ENCODE measurements at regions not wholly inside any gene's neighbourhood (a gene's known extent, or its start where the extent isn't known, plus 50 kb on each side); places are given as distances from the start of the nearest gene placed in this dataset.
"Not testable (repeated sequence)": the region's sequence is repeated elsewhere in the genome, so short reads cannot be mapped to it uniquely, and the experiment has no call there.

GRCh38 chr7:86002858-86003257 lies 640.9 kb upstream of the GRM3 start:
- no peak for DNase-seq

- DNase-seq = no peak
Observed at GRCh38 chr7:85997515-85997914, 646.2 kb upstream of the GRM3 start.

- DNase-seq = no peak
Observed at GRCh38 chr7:85995101-85995500, 648.6 kb upstream of the GRM3 start.

DNA sequence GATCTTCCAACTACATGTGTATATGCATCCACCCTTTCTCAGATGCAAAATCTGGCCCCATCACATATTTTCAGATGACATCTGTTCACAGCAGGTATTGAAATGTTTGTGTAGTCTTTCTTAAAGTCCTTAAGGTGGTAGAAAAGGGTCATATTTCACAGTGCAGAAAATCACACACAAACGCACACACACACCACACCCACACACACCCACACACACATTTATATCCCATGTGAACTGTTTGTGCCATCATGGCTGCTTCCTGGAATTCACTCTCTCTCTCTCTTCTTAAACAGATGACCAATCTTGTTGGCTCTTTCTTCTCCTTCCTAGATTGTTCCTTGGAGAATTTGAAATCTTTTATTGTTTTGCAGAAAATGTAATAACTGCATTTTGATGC lies 663.0 kb upstream of the GRM3 start:
- peak in 1 of 2 experiments; percentile 11 for DNase-seq

GRCh38 chr7:85974176-85974575 lies 669.5 kb upstream of the GRM3 start:
- no peak for DNase-seq

DNA sequence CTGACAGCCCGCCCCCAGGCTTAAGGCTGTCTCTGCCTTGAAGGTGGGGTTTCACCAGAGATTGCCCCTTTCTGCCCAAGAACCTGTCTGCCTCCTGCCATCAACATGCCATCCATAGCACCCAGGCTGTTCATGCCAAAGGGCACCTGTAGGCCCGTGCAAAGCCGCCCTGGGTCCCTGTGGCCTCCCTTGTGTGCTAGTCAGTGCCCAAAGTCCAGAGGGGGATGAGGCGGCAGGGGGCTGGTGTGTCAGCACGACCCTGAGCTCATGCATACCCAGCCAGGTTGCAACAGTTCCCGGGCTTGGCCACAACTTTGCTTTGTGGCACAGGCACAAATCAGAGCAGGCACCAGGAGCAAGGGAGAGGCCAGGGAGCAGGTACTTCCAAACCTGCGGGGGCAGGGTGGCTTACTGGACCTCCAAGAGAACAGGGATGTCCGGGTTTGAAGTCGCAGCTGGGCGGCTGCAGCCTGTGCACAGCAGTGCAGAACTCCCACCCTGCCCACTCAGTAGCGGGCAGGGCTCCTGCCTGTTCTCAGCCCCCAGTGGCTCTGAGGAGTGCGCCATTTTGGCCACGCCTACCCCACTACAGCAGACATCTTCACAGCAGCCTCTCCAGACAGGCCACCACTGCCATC lies 671.1 kb upstream of the GRM3 start:
- DNase-seq = no peak

- DNase-seq = no peak
Observed at GRCh38 chr7:85954961-85955360, 688.7 kb upstream of the GRM3 start.

DNA sequence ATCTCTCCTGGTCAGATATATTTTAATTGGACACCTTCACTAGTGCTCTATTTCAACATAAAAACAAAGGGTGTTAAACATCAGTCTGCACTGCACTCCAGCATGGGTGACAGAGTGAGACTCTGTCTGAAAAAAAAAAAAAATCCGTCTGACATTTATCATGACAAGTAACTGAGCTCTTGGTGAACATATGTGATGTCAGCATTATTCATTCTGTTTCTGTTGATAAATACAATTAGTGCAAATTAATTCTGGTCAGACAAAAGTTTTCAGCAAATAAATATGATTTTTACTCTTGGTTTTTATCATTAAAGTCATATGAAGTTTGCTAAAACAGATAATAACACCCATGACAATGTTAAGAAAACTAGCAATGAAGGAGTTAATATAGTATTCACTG lies 692.8 kb upstream of the GRM3 start:
- DNase-seq = no peak

GRCh38 chr7:85950418-85950817 lies 693.3 kb upstream of the GRM3 start:
- DNase-seq = no peak

DNA sequence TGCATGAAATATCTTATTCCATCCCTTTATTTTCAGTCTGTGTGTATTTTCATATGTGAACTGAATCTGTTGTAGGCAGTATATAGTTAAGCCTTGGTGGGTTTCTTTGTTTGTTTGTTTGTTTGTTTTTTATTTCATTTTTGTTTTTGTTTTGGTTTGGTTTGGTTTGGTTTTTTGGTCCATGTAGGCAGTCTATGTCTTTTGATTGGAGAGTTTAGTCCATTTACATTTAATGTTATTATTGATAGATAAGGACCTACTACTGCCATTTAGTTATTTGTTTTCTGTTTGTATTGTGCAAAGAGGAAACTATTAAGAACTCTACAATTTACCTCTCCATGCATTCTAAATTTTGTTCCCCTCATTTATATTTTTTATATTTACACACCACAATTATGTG lies 695.9 kb upstream of the GRM3 start:
- no peak for DNase-seq

DNA sequence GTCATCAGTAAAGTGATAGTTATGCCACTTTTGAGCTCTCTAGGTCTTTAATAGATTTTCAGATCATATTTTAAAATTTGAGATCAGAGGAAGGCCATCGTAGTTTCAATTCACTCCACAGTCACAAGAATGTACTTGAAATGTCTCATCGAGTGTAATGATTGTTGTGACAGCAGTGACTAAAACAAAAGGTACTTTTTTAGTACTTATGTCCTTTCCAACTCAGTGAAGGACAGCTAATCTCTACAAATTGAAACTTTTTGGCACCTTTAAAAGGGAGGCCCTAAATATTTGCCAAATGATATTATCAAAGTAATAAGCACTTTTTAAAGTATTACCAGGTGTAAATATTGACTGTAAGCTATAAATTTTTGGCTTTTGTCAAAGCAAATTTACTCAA lies 702.9 kb upstream of the GRM3 start:
- no peak for DNase-seq

DNA sequence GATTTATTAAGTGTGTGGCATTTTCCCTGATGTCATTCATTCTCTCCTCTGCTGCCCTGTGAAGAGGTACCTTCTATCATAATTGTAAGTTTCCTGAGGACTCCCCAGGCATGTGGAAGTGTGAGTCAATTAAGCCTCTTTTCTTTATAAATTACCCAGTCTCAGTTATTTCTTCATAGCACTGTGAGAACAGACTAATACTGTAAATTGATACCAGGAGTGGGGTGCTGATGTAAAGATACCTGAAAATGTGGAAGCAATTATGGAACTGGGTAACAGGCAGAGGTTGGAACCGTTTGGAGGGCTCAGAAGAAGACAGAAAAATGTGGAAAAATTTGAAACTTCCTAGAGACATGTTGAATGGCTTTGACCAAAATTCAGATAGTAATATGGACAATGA lies 711.8 kb upstream of the GRM3 start:
- DNase-seq = no peak

DNA sequence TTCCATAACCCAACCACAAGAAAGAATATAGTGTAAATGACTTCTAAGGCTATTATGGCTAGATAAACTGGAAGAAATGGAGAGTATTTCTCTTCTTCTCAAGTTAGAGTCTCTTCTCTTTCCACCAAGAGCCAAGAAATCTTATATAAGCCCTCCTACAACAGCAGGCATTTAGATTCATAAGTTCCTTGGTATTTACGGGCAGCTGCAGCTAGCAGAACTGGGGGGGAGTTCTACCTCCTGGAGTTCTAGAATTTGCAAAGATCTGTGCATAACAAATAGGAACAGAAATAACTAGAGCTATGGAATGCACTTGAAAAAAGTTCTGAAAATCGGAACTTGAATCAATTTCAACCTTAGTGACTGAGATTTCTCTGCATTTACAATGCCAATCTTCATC lies 715.2 kb upstream of the GRM3 start:
- no peak for DNase-seq

GRCh38 chr7:85927226-85927625 lies 716.5 kb upstream of the GRM3 start:
- DNase-seq = no peak

GRCh38 chr7:85924062-85924461 lies 719.6 kb upstream of the GRM3 start:
- no peak for DNase-seq

DNA sequence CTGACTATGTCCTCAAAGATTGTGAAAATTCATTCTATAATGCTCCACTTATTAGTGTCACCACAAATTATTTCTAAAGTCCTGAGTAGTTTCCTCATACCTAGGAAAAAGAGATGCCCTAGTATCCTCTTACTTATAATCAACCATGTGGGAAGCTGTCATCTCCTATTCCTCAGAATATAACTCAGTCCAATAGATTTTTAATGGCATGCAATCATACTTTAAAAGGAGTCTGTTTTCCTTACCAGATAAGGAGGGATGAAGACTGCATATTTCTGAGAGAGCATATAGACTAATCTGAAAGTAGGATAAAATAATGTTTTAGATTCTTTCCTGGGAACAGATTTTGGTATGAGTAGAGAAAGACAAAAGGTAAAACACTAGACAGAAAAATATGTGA lies 727.7 kb upstream of the GRM3 start:
- DNase-seq = no peak

DNA sequence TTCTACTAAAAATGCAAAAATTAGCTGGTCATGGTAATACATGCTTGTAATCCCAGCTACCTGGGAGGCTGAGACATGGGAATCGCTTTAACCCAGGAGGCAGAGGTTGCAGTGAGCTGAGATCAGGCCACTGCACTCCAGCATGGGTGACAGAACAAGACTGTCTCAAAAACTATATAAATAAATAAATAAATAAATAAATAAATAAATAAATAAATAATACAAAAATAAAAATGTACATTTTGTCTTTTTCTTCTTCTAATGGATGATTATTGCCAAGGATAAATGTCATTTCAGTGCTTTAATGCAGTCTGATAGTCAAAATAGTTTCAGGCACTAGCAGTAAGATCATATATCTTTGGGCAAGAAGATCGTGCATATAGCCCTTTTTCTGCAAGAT lies 727.6 kb upstream of the SEMA3D start:
- DNase-seq = no peak

DNA sequence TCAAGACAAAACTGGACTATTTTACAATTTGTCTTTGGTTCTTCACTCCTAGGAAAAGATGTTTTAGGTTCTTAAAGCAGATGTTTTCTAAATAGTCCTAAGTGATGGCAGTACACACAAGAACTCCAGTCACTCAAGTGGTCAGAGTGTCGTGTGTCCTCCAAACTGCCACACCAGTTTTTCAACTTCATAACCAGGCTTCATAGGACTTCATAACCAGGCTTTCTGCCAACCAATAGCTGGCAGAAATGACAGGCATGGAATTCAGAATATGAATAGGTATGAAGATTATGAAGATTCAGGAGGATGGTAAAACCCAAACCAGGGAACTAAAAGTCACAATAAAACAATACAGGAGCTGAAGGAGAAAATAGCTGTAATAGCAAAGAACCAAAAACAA lies 721.2 kb upstream of the SEMA3D start:
- no peak for DNase-seq

- DNase-seq = no peak
Observed at GRCh38 chr7:85897967-85898366, 711.1 kb upstream of the SEMA3D start.

- DNase-seq = no peak
Observed at GRCh38 chr7:85896531-85896930, 709.7 kb upstream of the SEMA3D start.

DNA sequence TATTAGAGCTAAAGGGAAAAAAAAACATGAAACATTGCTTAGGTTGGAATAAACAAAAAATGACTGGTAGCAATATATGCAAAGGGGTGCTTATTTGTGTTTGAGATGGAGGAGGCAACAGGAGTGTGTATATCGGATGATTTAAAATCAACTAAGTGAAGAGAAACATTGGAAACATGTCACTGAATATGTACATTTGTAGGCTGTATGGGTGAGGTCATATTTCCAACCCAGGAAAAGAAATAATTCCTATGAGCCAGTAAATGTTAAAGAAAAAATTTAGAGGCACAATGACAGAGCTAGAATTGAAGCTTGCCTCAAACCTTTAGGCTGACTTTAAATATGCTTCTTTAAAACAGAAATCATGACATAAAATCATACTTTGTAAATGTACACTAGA lies 709.0 kb upstream of the SEMA3D start:
- DNase-seq = no peak

DNA sequence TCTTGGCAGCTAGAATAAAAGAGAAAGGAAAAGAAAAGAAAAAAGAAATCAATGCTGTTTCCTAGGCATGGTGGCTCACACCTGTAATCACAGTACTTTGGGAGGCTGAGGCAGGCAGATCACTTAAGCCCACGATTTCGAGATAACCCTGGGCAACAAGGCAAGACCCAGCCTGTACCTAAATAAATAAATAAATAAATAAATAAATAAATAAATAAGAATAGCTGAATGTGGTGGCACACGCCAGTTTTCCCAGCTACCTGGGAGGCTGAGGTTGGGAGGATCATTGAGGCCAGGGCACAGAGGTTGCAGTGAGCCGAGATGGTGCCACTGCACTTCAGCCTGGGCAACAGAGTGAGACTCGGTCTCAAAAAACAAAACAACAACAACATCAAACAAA lies 705.0 kb upstream of the SEMA3D start:
- not testable (repeated sequence) for DNase-seq

DNA sequence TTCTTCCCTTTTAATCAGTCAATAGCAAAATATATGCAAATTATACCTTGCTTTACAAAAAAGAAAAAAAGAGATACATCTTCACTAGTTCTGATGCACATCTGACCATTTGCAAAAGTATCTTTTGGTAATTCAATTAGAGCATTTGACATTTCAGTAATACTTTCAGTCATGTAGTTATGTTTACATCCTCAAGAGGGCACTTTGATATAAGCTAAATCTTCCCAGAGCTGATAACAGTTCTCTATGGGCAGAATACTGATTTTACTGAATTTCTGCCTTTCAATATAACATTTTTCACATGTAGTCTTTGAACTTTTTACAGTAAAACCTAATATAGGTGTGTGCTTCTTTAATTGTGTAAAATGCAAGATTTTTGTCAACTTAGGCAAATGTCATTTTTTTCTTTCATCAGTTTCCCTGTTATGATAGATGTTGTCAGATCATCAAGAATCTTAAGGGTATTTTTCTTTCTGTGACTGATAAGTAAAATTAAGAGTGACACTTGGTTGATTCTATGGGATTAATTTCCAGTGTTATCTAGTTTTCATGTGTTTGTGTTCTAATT lies 703.5 kb upstream of the SEMA3D start:
- DNase-seq = peak in 1 of 2 experiments; percentile 36

- DNase-seq = no peak
Observed at GRCh38 chr7:85887133-85887532, 700.3 kb upstream of the SEMA3D start.

- no peak for DNase-seq
Observed at GRCh38 chr7:85882335-85882734, 695.5 kb upstream of the SEMA3D start.

Measured in NCI-H524 (cell line).